Naive thymus-derived CD8-positive, alpha-beta T cell (primary cell): ENCODE measurements at regions not wholly inside any gene's neighbourhood (a gene's known extent, or its start where the extent isn't known, plus 50 kb on each side); places are given as distances from the start of the nearest gene placed in this dataset.

Experiments
- ATAC-seq, 2 donors: fragments of 150-1000 bp; cut with Tn5 transposase in 1 of 2; sonication (Bioruptor Pico), chemical (Tn5 transposase) in 1 of 2; 1 replicate in 1 of 2; 2 replicates in 1 of 2; pipeline ENCODE4 v1.10.0; 2021; ENCODE audit warnings: mild to moderate bottlenecking in 2 of 2, moderate library complexity in 2 of 2
- POLR2A ChIA-PET: fragments of 350-600 bp; sonication (Branson Sonifier 250); formaldehyde crosslinking; loops from one replicate; lab custom pipeline; 2021; ENCODE audit warnings: antibody characterized with exemption; lab: Charles Lee
- DNase-seq, 10 donors: peaks; one replicate each; pipeline versions ENCODE4 v3.0.0 to v3.0.0-alpha.2; 2020 to 2022
- H3K27ac Mint-ChIP-seq, 10 donors: one replicate each; pipeline ENCODE4 v1.8.0; 2020 to 2022; ENCODE audit warnings: mild to moderate bottlenecking in 10 of 10, mixed read lengths in 10 of 10, moderate library complexity in 4 of 10, inconsistent platforms in 1 of 10
- H3K27me3 Mint-ChIP-seq, 5 donors: one replicate each; pipeline ENCODE4 v1.8.0; 2021 to 2022; ENCODE audit warnings: mixed read lengths in 5 of 5
- H3K36me3 Mint-ChIP-seq, 3 donors: one replicate each; pipeline ENCODE4 v1.8.0; 2020 to 2022; ENCODE audit warnings: mixed read lengths in 3 of 3, mild to moderate bottlenecking in 2 of 3, inconsistent platforms in 1 of 3
- H3K4me1 Mint-ChIP-seq, 4 donors: one replicate each; pipeline ENCODE4 v1.8.0; 2021 to 2022; ENCODE audit warnings: mixed read lengths in 4 of 4
- H3K4me3 Mint-ChIP-seq, 10 donors: one replicate each; pipeline ENCODE4 v1.8.0; 2020 to 2022; ENCODE audit warnings: mild to moderate bottlenecking in 10 of 10, mixed read lengths in 10 of 10, moderate library complexity in 6 of 10, inconsistent platforms in 1 of 10
- H3K9me3 Mint-ChIP-seq, 9 donors: one replicate each; pipeline ENCODE4 v1.8.0; 2020 to 2022; ENCODE audit warnings: mixed read lengths in 9 of 9, mild to moderate bottlenecking in 3 of 9, inconsistent platforms in 1 of 9, moderate library complexity in 1 of 9

DNA sequence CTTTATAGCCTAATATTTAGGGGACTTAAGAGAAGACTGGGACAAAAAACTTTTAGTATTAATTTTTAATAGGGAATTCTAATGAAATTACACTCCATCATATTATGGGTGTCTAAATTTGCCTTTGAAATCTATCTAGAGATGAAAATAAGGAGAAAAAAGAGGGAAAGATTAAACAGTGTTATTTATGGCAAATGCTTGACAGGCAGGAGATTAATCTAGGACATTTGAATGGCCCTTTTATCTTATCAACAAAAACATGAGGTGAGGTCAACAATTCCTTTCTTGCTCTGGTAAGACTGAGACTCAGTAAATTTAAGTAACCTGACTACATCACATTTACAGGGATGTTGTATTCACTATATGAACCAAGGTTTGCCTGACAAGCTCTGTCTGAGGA is 852.8 kb upstream of the CTNND2 start:
- Mint-ChIP-seq H3K4me1 (no peaks in the 10 kb centered on the region), H3K27me3 (no peaks in the 10 kb centered on the region), H3K4me3 (no peak overlapping the region), H3K9me3 (peaks cover 2 to 22% (median 6%) of the 10 kb centered on the region in 9 donors), H3K27ac (no peak overlapping the region), H3K36me3 (no peaks in the 10 kb centered on the region)
- DNase-seq (no peak), ATAC-seq (no peak)
- POLR2A ChIA-PET = no interaction called here

DNA sequence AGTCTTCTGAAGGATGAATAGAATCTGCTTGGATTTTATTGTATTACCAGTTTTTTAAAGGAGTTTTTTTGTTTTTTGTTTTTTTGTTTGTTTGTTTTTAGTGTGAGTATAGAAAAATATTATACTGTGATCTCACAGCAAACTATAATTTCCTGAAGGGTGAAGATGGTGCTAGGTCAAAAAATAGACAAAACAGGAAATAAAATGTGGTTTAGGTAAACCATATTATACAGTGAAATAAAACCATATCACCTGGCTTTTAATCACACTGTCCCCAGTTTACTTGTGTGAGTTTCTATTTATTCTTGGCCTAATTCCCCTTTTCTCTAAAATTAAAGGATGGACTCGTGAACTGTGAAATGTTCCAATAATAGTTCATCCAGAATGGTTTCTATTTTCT is 841.3 kb upstream of the CTNND2 start:
- Mint-ChIP-seq H3K4me1 (no peaks in the 10 kb centered on the region), H3K27ac (no peak overlapping the region), H3K36me3 (peaks cover 0 to 1% (median 0%) of the 10 kb centered on the region in 3 donors), H3K9me3 (peaks cover 0 to 32% (median 8%) of the 10 kb centered on the region in 9 donors), H3K27me3 (no peaks in the 10 kb centered on the region), H3K4me3 (no peak overlapping the region)
- ATAC-seq (no peak), DNase-seq (no peak)
- POLR2A ChIA-PET = no interaction called here

DNA sequence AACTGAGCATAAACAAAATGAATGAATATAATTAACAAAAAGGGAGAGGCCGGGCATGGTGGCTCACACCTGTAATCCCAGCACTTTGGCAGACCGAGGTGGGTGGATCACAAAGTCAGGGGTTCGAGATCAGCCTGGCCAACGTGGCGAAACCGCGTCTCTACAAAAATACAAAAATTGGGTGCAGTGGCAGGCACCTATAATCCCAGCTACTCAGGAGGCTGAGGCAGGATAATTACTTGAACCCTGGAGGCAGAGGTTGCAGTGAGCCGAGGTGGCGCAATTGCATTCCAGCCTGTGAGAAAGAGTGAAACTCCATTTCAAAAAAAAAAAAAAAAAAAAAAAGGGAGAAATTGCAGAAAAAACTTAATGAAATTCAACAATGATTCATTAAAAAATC is 839.3 kb upstream of the CTNND2 start:
- POLR2A ChIA-PET = no interaction called here
- Mint-ChIP-seq H3K27ac (no peak overlapping the region), H3K4me3 (no peak overlapping the region), H3K4me1 (no peaks in the 10 kb centered on the region), H3K9me3 (peaks cover 0 to 25% (median 8%) of the 10 kb centered on the region in 9 donors), H3K36me3 (peaks cover 0 to 1% (median 0%) of the 10 kb centered on the region in 3 donors), H3K27me3 (no peaks in the 10 kb centered on the region)
- no peak for DNase-seq
- ATAC-seq = no peak

DNA sequence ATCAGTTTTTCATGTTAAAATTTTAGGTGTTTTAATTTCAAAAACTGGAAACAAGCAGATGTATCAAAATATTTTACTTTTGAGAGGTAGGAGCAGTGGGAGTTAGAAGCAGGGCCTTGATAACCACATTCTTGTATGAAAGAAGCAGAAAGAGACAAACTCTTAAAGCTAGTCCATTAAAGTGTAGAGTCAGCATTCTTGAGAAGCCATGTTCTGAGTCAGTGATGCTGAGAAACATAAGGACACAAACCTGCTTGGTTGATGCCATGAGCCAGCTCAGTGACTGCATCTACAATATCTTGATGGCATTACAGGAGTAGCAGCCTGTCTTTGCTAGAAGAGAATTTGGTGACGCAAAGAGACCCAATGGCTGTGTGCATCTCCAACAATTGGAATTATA is 826.1 kb upstream of the CTNND2 start:
- Mint-ChIP-seq H3K27me3 (no peaks in the 10 kb centered on the region), H3K4me1 (peaks cover 0 to 2% (median 0%) of the 10 kb centered on the region in 4 donors), H3K27ac (no peak overlapping the region), H3K36me3 (no peaks in the 10 kb centered on the region), H3K9me3 (peaks cover 3 to 34% (median 18%) of the 10 kb centered on the region in 9 donors), H3K4me3 (no peak overlapping the region)
- DNase-seq = no peak
- ATAC-seq = no peak
- POLR2A ChIA-PET = no interaction called here

DNA sequence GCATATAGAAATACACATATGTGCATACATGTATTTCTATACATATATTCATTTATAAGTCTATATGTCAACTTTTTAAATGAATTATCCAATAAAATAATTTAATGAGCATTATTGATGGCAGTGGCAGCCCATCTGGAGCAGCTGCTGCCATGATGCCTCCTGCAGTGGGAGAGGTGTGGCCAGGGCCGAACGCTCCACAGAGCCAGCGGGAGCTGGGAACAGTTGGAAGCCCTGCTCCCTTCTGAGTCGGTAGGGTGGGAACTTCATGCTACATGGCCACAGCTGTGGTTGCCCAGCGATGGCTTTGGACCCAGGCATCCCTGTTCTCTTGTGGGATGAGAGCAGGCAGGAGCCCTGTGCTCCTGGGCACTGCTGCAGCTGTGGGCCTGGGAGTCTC is 812.4 kb upstream of the CTNND2 start:
- POLR2A ChIA-PET = no interaction called here
- Mint-ChIP-seq H3K4me1 (no peaks in the 10 kb centered on the region), H3K27me3 (no peaks in the 10 kb centered on the region), H3K27ac (no peak overlapping the region), H3K36me3 (peaks cover 0 to 7% (median 0%) of the 10 kb centered on the region in 3 donors), H3K4me3 (no peak overlapping the region), H3K9me3 (peaks cover 4 to 30% (median 9%) of the 10 kb centered on the region in 9 donors)
- ATAC-seq (no peak), DNase-seq (no peak)

DNA sequence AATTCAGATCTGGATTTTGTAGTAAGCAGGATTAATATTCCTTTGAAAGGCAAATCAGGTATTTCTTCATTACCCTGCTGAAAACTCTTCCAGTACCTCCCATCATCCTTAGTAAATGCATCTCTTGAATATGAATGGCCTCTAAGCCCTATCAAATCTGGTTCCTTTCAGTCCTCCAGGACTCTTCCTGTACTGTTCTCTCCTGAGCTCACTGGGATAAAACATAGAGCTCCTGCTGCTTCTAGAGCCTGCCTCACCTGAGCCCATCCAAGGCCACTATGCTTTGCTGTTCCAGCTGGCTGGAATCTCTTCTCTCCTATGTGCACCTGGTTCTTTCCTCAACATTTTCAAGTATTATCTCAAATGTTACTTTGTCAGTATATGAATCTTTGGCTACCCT is 803.3 kb upstream of the CTNND2 start:
- H3K9me3 Mint-ChIP-seq = peaks cover 0 to 16% (median 13%) of the 10 kb centered on the region in 9 donors
- POLR2A ChIA-PET = no interaction called here

DNA sequence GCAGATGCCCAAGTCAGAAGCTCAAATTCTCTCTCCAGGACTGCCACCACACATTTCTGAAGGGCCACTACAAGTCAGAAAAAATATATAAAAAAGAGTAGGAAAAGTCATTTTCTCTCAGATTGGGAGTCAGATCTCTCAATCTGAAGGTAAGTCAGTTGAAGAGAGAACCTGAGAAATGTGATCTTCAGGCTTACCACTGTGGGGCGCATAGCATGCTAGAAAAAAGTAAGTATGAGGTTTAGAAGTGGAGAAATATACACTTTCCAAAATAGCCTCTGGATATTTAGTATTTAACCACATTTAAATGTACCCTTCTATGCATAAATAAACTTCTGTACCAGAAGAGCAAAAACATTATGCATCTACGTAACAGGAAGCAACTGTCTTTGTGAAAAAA is 800.7 kb upstream of the CTNND2 start:
- H3K4me3 Mint-ChIP-seq = no peak overlapping the region
- DNase-seq (no peak), ATAC-seq (no peak)
- H3K9me3 Mint-ChIP-seq = peaks cover 0 to 25% (median 13%) of the 10 kb centered on the region in 9 donors
- no peaks in the 10 kb centered on the region for H3K36me3 Mint-ChIP-seq
- H3K27me3 Mint-ChIP-seq = no peaks in the 10 kb centered on the region
- H3K4me1 Mint-ChIP-seq = no peaks in the 10 kb centered on the region
- no peak overlapping the region for H3K27ac Mint-ChIP-seq
- POLR2A ChIA-PET = no interaction called here

More for the DNA sequence above, 803.3 kb upstream of the CTNND2 start:
- DNase-seq (no peak), ATAC-seq (no peak)
- Mint-ChIP-seq H3K27me3 (no peaks in the 10 kb centered on the region), H3K4me3 (no peak overlapping the region), H3K27ac (no peak overlapping the region), H3K4me1 (no peaks in the 10 kb centered on the region), H3K36me3 (no peaks in the 10 kb centered on the region)

DNA sequence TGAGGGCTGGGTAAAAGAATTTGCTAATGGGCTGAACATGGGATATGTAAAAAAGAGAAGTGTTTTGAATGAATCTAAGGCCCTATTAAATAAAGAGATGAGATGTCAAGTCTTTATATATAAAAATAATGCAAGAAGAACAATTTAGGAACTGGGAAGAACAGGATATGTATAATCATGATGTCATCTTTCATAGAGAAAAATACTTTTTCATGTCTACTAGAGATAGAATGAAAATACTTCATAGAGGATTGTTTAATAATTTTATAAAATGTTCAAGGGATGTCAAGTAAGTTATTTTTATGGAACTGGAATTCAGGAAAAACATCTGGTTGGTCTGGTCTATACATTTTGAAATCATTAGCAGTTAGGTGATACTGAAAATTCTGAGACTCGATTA is 799.0 kb upstream of the CTNND2 start:
- Mint-ChIP-seq H3K4me3 (no peak overlapping the region), H3K9me3 (peaks cover 0 to 25% (median 13%) of the 10 kb centered on the region in 9 donors), H3K27me3 (no peaks in the 10 kb centered on the region), H3K27ac (no peak overlapping the region), H3K36me3 (no peaks in the 10 kb centered on the region), H3K4me1 (no peaks in the 10 kb centered on the region)
- POLR2A ChIA-PET = no interaction called here
- DNase-seq (no peak), ATAC-seq (no peak)

DNA sequence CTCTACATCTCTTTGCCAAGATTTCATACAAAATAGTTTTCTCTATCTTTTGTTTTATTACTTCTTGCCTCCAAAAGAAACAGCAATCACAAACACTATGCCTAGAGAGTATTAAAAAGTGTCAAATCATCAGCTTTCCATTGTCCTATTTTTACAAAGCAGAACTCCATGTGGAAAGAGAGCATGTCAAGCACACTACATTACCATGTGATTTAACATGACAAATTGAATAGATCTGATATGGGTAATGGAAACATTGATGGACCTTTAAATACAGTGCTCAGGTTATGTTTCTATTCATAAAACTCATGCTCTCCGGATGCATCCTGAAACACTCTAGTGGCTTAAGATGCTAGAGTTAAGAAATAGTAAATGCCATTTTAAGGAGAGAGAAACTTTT is 791.4 kb upstream of the CTNND2 start:
- Mint-ChIP-seq H3K4me1 (no peaks in the 10 kb centered on the region), H3K36me3 (no peaks in the 10 kb centered on the region), H3K27me3 (no peaks in the 10 kb centered on the region), H3K27ac (no peak overlapping the region), H3K4me3 (no peak overlapping the region), H3K9me3 (peaks cover 0 to 14% (median 9%) of the 10 kb centered on the region in 9 donors)
- POLR2A ChIA-PET = no interaction called here
- DNase-seq = no peak
- no peak for ATAC-seq

DNA sequence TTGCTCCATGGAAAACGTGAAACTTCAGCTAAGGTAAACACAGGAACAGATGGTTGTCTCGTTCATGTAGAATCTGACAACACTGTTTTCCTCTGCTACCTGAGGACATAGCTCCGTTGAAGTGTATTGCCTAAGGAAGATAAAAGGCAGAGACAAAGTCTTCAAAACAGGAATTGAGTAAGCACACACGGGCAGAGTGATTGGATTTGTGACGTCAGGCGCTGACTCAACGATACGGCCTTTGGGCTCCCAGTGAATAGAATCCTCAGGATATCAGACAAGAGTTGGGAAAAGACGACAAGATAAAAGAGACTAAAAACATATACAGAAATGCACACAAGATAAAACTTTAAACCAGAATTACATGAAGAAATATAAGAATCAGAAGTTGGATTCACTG is 787.1 kb upstream of the CTNND2 start:
- POLR2A ChIA-PET = no interaction called here
- Mint-ChIP-seq H3K36me3 (no peaks in the 10 kb centered on the region), H3K4me3 (no peak overlapping the region), H3K27me3 (no peaks in the 10 kb centered on the region), H3K9me3 (peaks cover 2 to 27% (median 13%) of the 10 kb centered on the region in 9 donors), H3K27ac (no peak overlapping the region), H3K4me1 (no peaks in the 10 kb centered on the region)
- ATAC-seq (no peak), DNase-seq (no peak)

DNA sequence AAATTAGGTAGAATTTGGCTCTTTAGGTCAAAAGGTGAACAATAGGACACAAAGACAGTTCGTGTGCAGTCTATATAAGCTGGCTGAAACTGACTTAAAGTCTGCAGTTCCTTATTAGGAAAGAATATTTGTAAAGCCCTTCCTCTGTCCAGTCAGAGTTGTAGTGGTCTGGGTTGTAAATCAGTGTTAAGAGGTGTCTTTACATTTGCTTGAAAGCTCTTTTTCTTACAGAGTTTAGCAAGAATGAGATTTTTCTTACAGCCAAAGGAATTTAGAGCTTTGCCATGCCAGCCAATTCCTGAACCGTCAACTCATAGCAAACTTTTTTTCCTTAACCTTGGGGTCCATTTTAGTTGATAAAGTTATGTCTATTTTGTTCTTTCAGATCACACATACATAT is 786.1 kb upstream of the CTNND2 start:
- Mint-ChIP-seq H3K27me3 (no peaks in the 10 kb centered on the region), H3K4me3 (no peak overlapping the region), H3K9me3 (peaks cover 2 to 27% (median 13%) of the 10 kb centered on the region in 9 donors), H3K4me1 (no peaks in the 10 kb centered on the region), H3K36me3 (no peaks in the 10 kb centered on the region), H3K27ac (no peak overlapping the region)
- DNase-seq (no peak), ATAC-seq (no peak)
- POLR2A ChIA-PET = no interaction called here

DNA sequence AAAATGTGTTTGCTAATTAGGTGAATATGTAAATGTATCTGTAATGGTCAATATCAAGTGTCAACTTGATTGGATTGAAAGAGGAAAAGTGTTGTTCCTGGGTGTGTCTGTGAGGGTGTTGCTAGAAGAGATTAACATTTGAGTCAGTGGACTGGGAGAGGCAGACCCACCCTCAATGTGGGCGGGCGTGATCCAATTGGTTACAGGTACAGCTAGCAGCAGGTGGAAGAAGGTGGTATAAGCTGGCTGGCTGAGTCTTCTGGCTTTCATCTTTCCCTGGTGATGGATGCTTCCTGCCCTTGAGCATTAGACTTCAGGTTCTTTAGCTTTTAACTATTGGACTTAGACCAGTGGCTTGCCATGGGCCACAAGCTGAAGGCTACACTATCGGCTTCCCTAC is 779.0 kb upstream of the CTNND2 start:
- DNase-seq = no peak
- peak overlapping the region in 1 of 10 donors; percentile 59 for H3K27ac Mint-ChIP-seq
- ATAC-seq = no peak
- peaks cover 0 to 4% (median under 1%) of the 10 kb centered on the region in 9 donors for H3K9me3 Mint-ChIP-seq
- no peak overlapping the region for H3K4me3 Mint-ChIP-seq
- H3K27me3 Mint-ChIP-seq = no peaks in the 10 kb centered on the region
- H3K36me3 Mint-ChIP-seq = no peaks in the 10 kb centered on the region
- H3K4me1 Mint-ChIP-seq = no peaks in the 10 kb centered on the region
- POLR2A ChIA-PET = no interaction called here

DNA sequence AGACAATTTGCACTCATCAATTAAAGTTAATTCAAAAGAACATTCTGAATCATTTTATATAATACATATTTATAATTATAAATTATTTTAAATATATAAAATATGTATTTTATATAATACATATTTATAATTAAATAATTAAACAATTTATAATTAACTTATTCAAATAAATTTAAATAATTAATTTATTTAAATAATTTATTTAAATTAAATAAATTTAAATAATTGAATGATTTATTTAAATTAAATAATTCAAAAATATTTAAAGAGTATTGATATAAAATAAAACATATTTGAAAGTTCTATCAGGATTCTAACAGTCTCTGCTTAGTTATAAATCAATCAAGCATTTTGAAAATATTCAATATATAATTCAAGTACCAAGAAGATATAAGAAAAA is 775.5 kb upstream of the CTNND2 start:
- ATAC-seq = no peak
- Mint-ChIP-seq H3K36me3 (no peaks in the 10 kb centered on the region), H3K27me3 (no peaks in the 10 kb centered on the region), H3K4me3 (no peak overlapping the region), H3K9me3 (peaks cover 0 to 19% (median 7%) of the 10 kb centered on the region in 9 donors), H3K27ac (no peak overlapping the region), H3K4me1 (no peaks in the 10 kb centered on the region)
- DNase-seq = no peak
- POLR2A ChIA-PET = no interaction called here

DNA sequence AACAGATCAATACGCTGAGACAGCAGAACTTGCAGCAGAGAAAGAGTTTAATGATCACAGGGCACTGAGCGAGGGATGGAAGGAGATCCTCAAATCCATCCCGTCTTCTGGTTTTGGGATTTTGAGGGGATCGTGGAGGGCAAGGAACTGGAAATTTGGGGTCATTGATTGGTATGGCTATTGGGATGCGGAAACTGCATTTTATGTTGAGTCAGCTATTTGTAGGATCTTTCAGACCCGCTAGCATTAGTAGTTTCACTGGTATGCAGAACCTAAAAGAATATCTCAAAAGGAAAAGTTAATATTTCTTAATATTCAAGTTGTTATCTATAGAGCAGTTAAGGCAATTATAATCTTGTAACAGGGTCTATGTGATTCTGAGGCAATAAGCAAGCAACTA is 771.7 kb upstream of the CTNND2 start:
- DNase-seq (no peak), ATAC-seq (no peak)
- no peaks in the 10 kb centered on the region for H3K4me1 Mint-ChIP-seq
- no peak overlapping the region for H3K27ac Mint-ChIP-seq
- H3K9me3 Mint-ChIP-seq = peaks cover 0 to 27% (median 13%) of the 10 kb centered on the region in 9 donors
- no peaks in the 10 kb centered on the region for H3K27me3 Mint-ChIP-seq
- H3K36me3 Mint-ChIP-seq = no peaks in the 10 kb centered on the region
- no peak overlapping the region for H3K4me3 Mint-ChIP-seq
- POLR2A ChIA-PET = no interaction called here
